Inflammatory macrophage (primary cell): ENCODE measurements at regions not wholly inside any gene's neighbourhood (a gene's known extent, or its start where the extent isn't known, plus 50 kb on each side); places are given as distances from the start of the nearest gene placed in this dataset.

Source experiments
- DNase-seq, 2 donors: peaks; one replicate each; pipeline ENCODE4 v3.0.0-alpha.2; 2020 to 2022

- DNase-seq: no peak
These were observed 162.9 kb upstream of the DIPK2B start for GRCh38 chrX:45363596-45363995.

GRCh38 chrX:45360571-45360970, 159.9 kb upstream of the DIPK2B start:
- DNase-seq: no peak

DNA sequence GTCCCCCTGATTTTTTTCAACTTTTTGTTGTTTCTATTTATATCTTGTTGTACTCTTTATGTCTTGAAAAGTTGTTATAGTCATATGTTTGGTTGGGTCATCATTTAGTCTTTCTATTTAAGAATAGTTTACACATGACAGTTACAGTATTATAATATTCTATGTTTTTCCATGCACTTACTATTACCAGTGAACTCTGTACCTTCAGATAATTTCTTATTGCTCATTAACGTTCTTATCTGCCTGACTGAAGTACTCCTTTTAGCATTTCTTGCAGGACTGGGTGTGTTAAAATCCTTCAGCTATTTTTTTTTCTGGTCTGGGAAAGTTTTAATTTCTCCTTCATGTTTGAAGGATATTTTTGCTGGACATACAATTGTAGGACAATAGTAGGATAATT, 157.7 kb upstream of the DIPK2B start:
- DNase-seq: no peak

- no peak for DNase-seq
These were observed 152.8 kb upstream of the DIPK2B start for GRCh38 chrX:45353456-45353855.

DNA sequence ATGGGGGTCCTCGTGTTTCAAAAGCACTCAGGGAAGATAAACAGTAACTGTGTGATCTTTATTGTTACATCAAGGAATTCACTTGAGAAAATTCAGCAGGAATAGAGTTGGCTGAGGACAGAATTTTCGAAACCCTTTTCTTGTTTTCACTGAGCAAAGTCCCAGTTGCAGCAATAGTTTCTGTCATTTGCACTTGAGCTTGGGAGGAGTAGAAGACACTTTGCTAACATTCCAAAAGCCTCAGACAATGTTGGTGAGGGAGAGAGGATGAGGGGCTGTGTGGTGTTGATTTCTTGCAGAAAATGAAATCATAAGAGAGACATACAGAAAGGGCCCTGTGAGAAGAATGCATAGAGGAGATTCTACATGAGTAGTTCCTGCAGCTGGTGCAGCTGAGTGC, 151.9 kb upstream of the DIPK2B start:
- DNase-seq: no peak

GRCh38 chrX:45351478-45351877, 150.8 kb upstream of the DIPK2B start:
- DNase-seq: no peak

- DNase-seq: no peak
These were observed 147.6 kb upstream of the DIPK2B start for GRCh38 chrX:45348296-45348695.

DNA sequence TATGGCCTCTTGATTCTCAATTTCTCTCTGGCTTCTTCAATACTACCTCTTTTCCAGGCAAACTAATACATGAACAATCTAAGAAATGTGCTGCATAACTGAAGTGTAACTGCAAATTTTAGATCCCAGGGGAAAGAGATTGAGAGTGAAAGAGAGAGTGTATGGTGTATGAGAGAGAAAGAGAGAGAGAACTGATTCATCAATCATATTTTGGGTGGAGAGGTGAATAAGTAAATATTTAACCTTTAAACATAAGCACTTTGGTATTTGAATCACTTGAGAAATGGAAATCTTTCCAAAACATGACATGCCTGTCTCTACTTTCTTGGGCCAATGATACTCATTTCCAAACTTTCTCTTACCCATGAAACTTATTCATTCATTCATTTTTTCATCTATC, 147.2 kb upstream of the DIPK2B start:
- DNase-seq: no peak

DNA sequence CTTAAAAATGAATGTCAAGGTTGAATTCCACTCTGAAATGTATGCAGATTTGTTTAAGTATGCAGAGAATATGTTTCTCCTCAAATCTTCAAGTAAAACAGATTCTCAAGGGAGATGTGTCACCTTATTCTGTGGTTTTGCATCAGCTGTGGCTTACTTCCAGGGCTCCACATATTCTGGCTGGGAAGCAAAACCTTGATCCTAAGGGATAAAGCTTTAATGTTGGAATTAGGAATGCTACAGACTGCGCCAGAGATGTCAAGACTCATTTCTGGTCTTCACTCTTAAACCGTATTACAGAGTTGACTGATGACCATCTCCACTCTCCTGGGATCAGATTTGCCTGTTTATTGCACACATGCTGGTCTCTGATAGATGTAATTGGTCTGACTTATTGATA, 143.9 kb upstream of the DIPK2B start:
- DNase-seq: no peak

DNA sequence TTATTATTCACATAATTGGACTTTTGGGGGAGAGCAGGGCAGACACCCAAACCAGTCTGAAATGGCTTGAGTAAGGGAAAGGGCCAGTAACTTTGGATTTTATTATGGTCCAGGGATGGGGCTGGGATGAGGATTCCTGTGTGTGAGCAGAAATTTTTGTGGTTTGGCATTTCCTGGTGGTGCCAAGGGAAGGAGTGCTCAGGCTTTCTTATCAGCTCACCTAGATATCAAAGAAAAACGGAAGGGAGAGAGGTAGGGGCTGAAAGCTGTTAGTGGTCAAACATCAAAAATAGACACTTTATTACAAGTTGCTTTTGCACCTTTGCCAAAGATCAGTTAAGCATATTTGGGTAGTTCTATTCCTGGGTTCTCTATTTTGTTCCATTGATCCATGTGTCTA, 128.5 kb upstream of the DIPK2B start:
- DNase-seq: no peak

- no peak for DNase-seq
These were observed 124.3 kb upstream of the DIPK2B start for GRCh38 chrX:45324941-45325340.

- DNase-seq: no peak
These were observed 122.7 kb upstream of the DIPK2B start for GRCh38 chrX:45323387-45323786.

- peak in 1 of 2 donors; percentile 7 for DNase-seq
These were observed 122.1 kb upstream of the DIPK2B start for GRCh38 chrX:45322820-45323219.

DNA sequence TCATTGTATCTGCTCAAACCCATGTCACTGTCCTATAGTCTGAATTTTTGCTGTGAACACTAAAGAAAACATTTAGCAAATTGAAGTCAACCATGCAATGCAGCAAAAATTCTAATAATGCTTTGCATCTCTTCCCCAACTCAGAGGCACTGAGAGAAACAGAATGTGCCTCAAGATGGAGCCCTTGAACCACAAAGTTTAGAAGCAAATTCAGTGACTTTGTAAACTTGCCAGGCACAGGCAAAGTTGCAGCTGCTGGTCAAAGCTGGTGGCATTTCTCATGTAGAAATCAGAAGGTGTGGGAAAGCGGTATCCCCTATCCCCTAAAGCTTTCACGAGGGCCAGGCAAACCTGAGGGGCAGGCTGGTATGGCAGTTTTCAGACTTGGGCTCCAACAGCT, 121.7 kb upstream of the DIPK2B start:
- DNase-seq: peak; percentile 39 to 54

DNA sequence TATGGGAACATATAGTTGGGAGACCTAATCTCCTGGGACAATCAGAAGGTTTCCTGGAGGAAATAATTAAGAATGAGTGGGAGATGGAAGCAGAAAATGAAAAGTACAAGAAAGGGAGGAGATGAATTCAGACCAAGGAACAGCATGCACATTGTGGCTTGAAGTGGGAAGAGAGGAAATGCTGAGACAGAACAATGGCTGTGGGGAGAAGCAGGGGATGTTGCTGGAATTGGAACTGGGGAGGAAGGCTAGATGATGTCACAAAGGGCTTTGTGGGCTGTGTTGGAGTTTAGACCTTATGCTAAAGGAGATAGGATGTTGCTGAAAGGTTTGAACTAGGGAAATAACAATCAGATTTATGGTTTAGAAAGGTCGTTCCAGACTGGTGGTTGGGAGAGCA, 119.5 kb upstream of the DIPK2B start:
- DNase-seq: no peak

GRCh38 chrX:45309801-45310200, 109.1 kb upstream of the DIPK2B start:
- no peak for DNase-seq

- no peak for DNase-seq
These were observed 108.4 kb upstream of the DIPK2B start for GRCh38 chrX:45309096-45309495.

DNA sequence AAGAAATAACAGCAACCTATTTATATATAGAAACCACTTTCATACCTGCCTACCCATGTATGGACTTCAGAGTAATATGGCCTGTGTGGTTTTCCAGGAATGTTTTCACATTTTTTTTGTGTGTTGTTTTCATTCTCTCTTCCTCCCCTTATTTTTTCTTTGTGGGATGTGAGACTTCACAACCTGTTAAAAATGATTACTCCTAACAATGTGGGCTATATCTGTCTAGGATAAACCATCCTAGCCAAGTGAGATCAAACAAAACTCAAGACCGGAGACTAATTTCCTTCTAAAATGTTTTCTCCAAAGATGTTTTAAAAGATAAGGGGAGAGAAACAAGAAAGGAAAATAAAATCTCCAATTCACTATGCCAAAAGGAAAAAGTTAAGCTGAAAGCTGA, 106.1 kb upstream of the DIPK2B start:
- no peak for DNase-seq

- no peak for DNase-seq
These were observed 100.0 kb upstream of the DIPK2B start for GRCh38 chrX:45300638-45301037.

DNA sequence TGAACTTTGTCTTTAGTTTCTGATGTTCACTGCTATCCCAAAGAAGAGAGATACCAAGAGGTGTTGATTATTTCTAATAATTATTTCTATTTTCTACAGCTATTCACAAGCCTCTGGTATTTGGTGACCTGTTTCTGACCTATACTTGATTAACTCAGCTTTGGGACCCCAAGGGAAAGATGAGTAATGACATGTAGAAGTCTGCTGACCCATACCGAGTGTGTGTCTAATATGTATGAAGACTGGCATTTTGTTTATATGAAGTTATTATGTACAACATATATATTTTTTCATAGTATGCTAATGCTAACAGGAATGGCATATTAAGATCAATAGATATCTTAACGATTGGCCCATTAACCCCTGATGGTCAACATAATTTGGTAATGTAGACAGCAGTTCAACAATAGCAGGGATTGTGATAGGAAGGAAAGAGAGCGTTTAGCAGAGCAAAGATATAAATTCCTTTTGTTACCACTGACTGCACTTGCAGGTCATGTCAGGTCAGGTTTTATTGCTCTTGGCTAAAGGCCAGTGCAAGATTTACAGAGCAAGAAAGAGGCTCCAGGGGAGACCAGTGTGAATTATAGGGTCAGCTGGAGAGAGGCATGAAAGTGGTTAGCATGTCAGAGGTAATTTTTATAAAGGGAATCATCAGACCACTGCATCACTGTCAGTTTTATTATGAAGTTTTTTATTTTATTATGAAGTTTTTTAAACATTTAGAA, 94.7 kb upstream of the DIPK2B start:
- DNase-seq: no peak

DNA sequence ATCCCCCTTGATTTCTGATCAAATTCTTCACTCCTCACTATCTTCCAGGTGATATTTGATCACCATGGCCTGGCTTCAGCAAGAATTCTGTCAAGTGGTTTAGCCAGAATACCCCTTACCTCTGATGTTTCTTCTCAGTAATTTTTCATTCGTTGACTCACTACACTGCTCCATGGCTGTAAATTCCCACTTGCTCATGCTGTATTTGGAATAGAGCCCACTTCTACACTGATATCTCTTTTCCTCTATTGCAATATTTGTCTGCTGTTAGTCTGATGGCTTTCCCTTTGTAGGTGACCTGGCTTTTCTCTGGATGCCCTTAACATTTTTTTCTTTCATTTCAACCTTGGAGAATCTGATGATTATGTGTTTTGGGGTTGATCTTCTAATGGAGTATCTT, 73.9 kb upstream of the DIPK2B start:
- DNase-seq: no peak

- DNase-seq: no peak
These were observed 66.3 kb upstream of the DIPK2B start for GRCh38 chrX:45267007-45267406.

DNA sequence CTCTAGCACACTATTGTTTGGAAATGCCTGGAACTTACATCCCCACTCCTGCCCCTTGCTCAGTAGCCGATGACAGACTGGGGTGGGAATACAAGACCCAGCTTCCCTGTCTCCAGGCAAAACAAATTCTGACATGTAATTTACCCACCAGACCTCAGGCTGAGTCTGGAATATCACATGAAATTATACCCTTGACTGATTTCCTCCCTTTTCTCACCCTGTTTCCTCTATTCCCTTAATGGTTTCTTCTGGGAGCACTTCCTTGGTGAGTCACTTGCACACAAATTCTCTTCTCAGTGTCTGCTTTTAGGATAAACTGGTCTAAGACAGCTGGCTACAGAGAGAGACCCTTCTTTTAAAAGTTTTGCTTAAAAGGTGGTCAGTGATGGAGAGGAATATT, 65.8 kb upstream of the DIPK2B start:
- DNase-seq: no peak

DNA sequence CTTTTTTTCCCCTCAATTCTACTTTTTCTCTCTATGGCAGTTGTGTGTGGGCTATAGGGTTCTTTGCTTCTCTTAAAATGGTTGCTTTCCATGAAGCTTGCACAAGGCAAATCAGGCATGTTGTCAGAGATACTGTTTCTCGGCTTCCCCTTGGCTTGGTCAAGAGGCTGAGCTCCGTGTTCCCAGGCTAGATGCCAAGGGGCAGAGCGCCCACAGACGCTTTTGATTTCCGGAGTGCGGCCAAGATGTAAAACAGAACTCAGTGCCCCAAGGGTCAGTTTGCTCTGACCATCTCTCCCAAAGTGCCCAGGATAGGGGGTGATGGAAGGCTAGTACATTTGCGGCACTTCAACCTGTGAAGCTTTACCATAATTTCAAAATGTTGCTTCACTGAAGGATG, 64.2 kb upstream of the DIPK2B start:
- DNase-seq: no peak

DNA sequence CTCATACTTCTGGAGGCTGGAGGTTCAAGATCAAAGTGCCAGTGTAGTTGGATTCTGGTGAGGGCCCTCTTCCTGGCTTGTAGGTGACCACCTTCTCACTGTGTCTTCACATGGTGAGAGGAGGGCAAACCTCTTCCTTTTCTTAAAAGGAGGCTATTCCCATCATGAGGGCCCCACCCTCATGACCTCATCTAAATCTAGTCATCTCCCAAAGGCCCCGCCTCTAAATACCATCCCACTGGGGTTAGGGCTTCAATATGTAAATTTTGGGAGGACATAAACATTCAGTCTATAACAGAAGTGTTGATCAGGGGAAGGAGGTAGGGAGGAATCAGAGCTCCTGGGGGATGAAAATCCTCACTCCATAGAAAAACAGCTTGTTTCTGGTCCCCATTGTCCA, 60.8 kb upstream of the DIPK2B start:
- no peak for DNase-seq
